ENCODE measurements at regions not wholly inside any gene's neighbourhood (a gene's known extent, or its start where the extent isn't known, plus 50 kb on each side); places are given as distances from the start of the nearest gene placed in this dataset.

GRCh38 chr1:229164836-229165735 is 105.8 kb upstream of the RAB4A start (continued):
- TF ChIP-seq, protein P1, sequence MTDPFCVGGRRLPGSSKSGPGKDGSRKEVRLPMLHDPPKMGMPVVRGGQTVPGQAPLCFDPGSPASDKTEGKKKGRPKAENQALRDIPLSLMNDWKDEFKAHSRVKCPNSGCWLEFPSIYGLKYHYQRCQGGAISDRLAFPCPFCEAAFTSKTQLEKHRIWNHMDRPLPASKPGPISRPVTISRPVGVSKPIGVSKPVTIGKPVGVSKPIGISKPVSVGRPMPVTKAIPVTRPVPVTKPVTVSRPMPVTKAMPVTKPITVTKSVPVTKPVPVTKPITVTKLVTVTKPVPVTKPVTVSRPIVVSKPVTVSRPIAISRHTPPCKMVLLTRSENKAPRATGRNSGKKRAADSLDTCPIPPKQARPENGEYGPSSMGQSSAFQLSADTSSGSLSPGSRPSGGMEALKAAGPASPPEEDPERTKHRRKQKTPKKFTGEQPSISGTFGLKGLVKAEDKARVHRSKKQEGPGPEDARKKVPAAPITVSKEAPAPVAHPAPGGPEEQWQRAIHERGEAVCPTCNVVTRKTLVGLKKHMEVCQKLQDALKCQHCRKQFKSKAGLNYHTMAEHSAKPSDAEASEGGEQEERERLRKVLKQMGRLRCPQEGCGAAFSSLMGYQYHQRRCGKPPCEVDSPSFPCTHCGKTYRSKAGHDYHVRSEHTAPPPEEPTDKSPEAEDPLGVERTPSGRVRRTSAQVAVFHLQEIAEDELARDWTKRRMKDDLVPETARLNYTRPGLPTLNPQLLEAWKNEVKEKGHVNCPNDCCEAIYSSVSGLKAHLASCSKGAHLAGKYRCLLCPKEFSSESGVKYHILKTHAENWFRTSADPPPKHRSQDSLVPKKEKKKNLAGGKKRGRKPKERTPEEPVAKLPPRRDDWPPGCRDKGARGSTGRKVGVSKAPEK (CRISPR knock-in tag; IDR thresholded peaks at IDR 0.05; ENCODE audit: borderline replicate concordance) = no peak
- peak; percentile 41; the same call in 1 of the 2 replicates for TF ChIP-seq FOSL2 (CRISPR knock-in tag; IDR thresholded peaks at IDR 0.05)
- no peak for TF ChIP-seq ZNF33A (CRISPR knock-in tag; IDR thresholded peaks at IDR 0.05; ENCODE audit: borderline replicate concordance)
- no peak for TF ChIP-seq ZNF329 (CRISPR knock-in tag; IDR thresholded peaks at IDR 0.05; ENCODE audit: low read depth)
- TF ChIP-seq, protein P2, sequence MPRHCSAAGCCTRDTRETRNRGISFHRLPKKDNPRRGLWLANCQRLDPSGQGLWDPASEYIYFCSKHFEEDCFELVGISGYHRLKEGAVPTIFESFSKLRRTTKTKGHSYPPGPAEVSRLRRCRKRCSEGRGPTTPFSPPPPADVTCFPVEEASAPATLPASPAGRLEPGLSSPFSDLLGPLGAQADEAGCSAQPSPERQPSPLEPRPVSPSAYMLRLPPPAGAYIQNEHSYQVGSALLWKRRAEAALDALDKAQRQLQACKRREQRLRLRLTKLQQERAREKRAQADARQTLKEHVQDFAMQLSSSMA (CRISPR knock-in tag; IDR thresholded peaks at IDR 0.05) = no peak
- TF ChIP-seq ZSCAN31 (CRISPR knock-in tag; IDR thresholded peaks at IDR 0.05; ENCODE audit: low read depth) = no peak
- no peak for TF ChIP-seq ZNF44 (CRISPR knock-in tag; IDR thresholded peaks at IDR 0.05)
- TF ChIP-seq MED8 (CRISPR knock-in tag; IDR thresholded peaks at IDR 0.05; ENCODE audit: insufficient replicate concordance) = no peak
- TF ChIP-seq NPAS2 (CRISPR knock-in tag; IDR thresholded peaks at IDR 0.05; ENCODE audit: borderline replicate concordance) = no peak
- no peak for TF ChIP-seq CENPX (CRISPR knock-in tag; IDR thresholded peaks at IDR 0.05)
- TF ChIP-seq ZGPAT (CRISPR knock-in tag; IDR thresholded peaks at IDR 0.05) = peak; percentile 21; the same call in 1 of the 2 replicates
- no peak for TF ChIP-seq SP2 (CRISPR knock-in tag; IDR thresholded peaks at IDR 0.05)
- TF ChIP-seq SAP130 (CRISPR knock-in tag; IDR thresholded peaks at IDR 0.05; ENCODE audit: low read depth) = 0 out of 2 replicates have a peak, but pooled peaks have one; percentile 18
- TF ChIP-seq ZBED4 (CRISPR knock-in tag; IDR thresholded peaks at IDR 0.05; ENCODE audit: borderline replicate concordance) = no peak
- TF ChIP-seq ISL2 (CRISPR knock-in tag; IDR thresholded peaks at IDR 0.05) = no peak
- no peak for TF ChIP-seq SETDB1 (CRISPR knock-in tag; IDR thresholded peaks at IDR 0.05; ENCODE audit: borderline replicate concordance)
- no peak for TF ChIP-seq PHF21A (CRISPR knock-in tag; IDR thresholded peaks at IDR 0.05)
- TF ChIP-seq, protein P3, sequence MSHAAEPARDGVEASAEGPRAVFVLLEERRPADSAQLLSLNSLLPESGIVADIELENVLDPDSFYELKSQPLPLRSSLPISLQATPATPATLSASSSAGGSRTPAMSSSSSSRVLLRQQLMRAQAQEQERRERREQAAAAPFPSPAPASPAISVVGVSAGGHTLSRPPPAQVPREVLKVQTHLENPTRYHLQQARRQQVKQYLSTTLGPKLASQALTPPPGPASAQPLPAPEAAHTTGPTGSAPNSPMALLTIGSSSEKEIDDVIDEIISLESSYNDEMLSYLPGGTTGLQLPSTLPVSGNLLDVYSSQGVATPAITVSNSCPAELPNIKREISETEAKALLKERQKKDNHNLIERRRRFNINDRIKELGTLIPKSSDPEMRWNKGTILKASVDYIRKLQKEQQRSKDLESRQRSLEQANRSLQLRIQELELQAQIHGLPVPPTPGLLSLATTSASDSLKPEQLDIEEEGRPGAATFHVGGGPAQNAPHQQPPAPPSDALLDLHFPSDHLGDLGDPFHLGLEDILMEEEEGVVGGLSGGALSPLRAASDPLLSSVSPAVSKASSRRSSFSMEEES (CRISPR knock-in tag; IDR thresholded peaks at IDR 0.05) = no peak

All from HepG2 (cell line).